Mucosa of descending colon (tissue), 3 donors: ENCODE measurements at regions not wholly inside any gene's neighbourhood (a gene's known extent, or its start where the extent isn't known, plus 50 kb on each side); places are given as distances from the start of the nearest gene placed in this dataset.

Experiments used
- ATAC-seq: fragments of 200-7000 bp; cut with Tn5 transposase; one replicate; pipeline ENCODE4 v1.9.1; 2020; ENCODE audit warnings: mild to moderate bottlenecking, moderate library complexity
- DNase-seq, 3 donors: peaks; one replicate each; pipeline ENCODE4 v3.0.0-alpha.2; 2020
- H3K36me3 ChIP-seq: fragments of 200-600 bp; one replicate; pipeline ENCODE4 v1.8.0; 2021; ENCODE audit warnings: low read depth, mild to moderate bottlenecking
- H3K4me1 ChIP-seq: fragments of 200-600 bp; one replicate; pipeline ENCODE4 v1.8.0; 2021; ENCODE audit warnings: low read depth, mild to moderate bottlenecking
- H3K4me3 ChIP-seq: fragments of 200-600 bp; one replicate; pipeline ENCODE4 v1.8.0; 2021; ENCODE audit warnings: mild to moderate bottlenecking
- H3K9me3 ChIP-seq: fragments of 200-600 bp; one replicate; pipeline ENCODE4 v1.8.0; 2021; ENCODE audit warnings: mild to moderate bottlenecking
- CTCF ChIP-seq: fragments of 200-600 bp; IDR thresholded peaks from one replicate; pipeline ENCODE4 v1.8.0; 2022; ENCODE audit warnings: antibody characterized with exemption, mild to moderate bottlenecking
- intact Hi-C, 2 donors: fragments of 100-400 bp; cut with DNase I in 1 of 2; cut with micrococcal nuclease in 1 of 2; formaldehyde crosslinking; loops; one replicate each; pipeline versions ENCODE4 v1.11.0 to v1.11.1; 2022; cut with DNase I, micrococcal nuclease
- donor health status: DM: no; HTN: no; CAD: no; lungs with moderate emphysema.
- donor health status: DM: no; HTN: no; CAD: no.
- donor health status: DM: no; HTN: yes; CAD: no.

- H3K9me3 ChIP-seq: no peaks in the 10 kb centered on the region
- intact Hi-C loops: no loop called here
- H3K4me1 ChIP-seq: no peaks in the 10 kb centered on the region
- ATAC-seq (no peak), DNase-seq (no peak)
- H3K4me3 ChIP-seq: no peak overlapping the region
- no peak for TF ChIP-seq CTCF
- no peaks in the 10 kb centered on the region for H3K36me3 ChIP-seq
Observed at GRCh38 chr3:144391236-144391635, 419.6 kb downstream of the DIPK2A start.

- no peaks in the 10 kb centered on the region for H3K36me3 ChIP-seq
- H3K4me1 ChIP-seq: no peaks in the 10 kb centered on the region
- H3K9me3 ChIP-seq: peaks cover 6% of the 10 kb centered on the region
- no peak for TF ChIP-seq CTCF
- intact Hi-C loops: no loop called here
- ATAC-seq (no peak), DNase-seq (no peak)
- no peak overlapping the region for H3K4me3 ChIP-seq
Observed at GRCh38 chr3:144394032-144394431, 422.4 kb downstream of the DIPK2A start.

GRCh38 chr3:144402430-144402829 lies 430.8 kb downstream of the DIPK2A start:
- intact Hi-C loops: no loop called here
- TF ChIP-seq CTCF: no peak
- DNase-seq (no peak), ATAC-seq (no peak)
- no peaks in the 10 kb centered on the region for H3K4me1 ChIP-seq
- H3K36me3 ChIP-seq: no peaks in the 10 kb centered on the region
- H3K4me3 ChIP-seq: no peak overlapping the region
- peaks cover 17% of the 10 kb centered on the region for H3K9me3 ChIP-seq

GRCh38 chr3:144403040-144403457 lies 431.4 kb downstream of the DIPK2A start:
- Histone ChIP-seq H3K9me3 (peaks cover 17% of the 10 kb centered on the region), H3K4me1 (no peaks in the 10 kb centered on the region), H3K36me3 (no peaks in the 10 kb centered on the region), H3K4me3 (no peak overlapping the region)
- no peak for TF ChIP-seq CTCF
- intact Hi-C loops: no loop called here
- ATAC-seq (no peak), DNase-seq (no peak)

GRCh38 chr3:144407335-144407734 lies 435.7 kb downstream of the DIPK2A start:
- Histone ChIP-seq H3K4me3 (no peak overlapping the region), H3K4me1 (no peaks in the 10 kb centered on the region), H3K9me3 (no peaks in the 10 kb centered on the region), H3K36me3 (no peaks in the 10 kb centered on the region)
- ATAC-seq: no peak
- no peak for DNase-seq
- intact Hi-C loops: no loop called here
- no peak for TF ChIP-seq CTCF

- TF ChIP-seq CTCF: no peak
- H3K4me1 ChIP-seq: no peaks in the 10 kb centered on the region
- no peaks in the 10 kb centered on the region for H3K36me3 ChIP-seq
- H3K4me3 ChIP-seq: no peak overlapping the region
- intact Hi-C loops: no loop called here
- no peaks in the 10 kb centered on the region for H3K9me3 ChIP-seq
- no peak for ATAC-seq
- no peak for DNase-seq
Observed at GRCh38 chr3:144409319-144409718, 437.7 kb downstream of the DIPK2A start.
